Osteoblast (primary cell): ENCODE measurements at regions not wholly inside any gene's neighbourhood (a gene's known extent, or its start where the extent isn't known, plus 50 kb on each side); places are given as distances from the start of the nearest gene placed in this dataset.

Source experiments
- DNase-seq: peaks from one replicate; pipeline ENCODE4 v3.0.0; 2011; ENCODE audit warnings: low spot score, mixed read lengths; ENCODE audit not compliant: insufficient read length; ENCODE audit errors: missing footprints
- H2AFZ ChIP-seq: 2 replicates; pipeline ENCODE4 v1.6.0; 2011; ENCODE audit warnings: mild to moderate bottlenecking, low read length
- H3K27ac ChIP-seq: 2 replicates; pipeline ENCODE4 v1.5.1; 2011; ENCODE audit warnings: mild to moderate bottlenecking, low read depth, low read length, moderate library complexity
- H3K27me3 ChIP-seq: 2 replicates; pipeline ENCODE4 v1.6.0; 2012; ENCODE audit warnings: mild to moderate bottlenecking, control low read depth, inconsistent platforms, low read length, moderate library complexity; ENCODE audit not compliant: insufficient read depth
- H3K36me3 ChIP-seq: 2 replicates; pipeline ENCODE4 v1.5.1; 2011; ENCODE audit warnings: mild to moderate bottlenecking, low read length, control low read depth, moderate library complexity; ENCODE audit not compliant: insufficient read depth
- H3K4me1 ChIP-seq: 2 replicates; pipeline ENCODE4 v1.5.1; 2011; ENCODE audit warnings: mild to moderate bottlenecking, low read length, control low read depth, moderate library complexity; ENCODE audit not compliant: insufficient read depth
- H3K4me2 ChIP-seq: 2 replicates; pipeline ENCODE4 v1.6.0; 2011; ENCODE audit warnings: mild to moderate bottlenecking, low read length; ENCODE audit not compliant: insufficient read depth
- H3K4me3 ChIP-seq: fragments of 200-600 bp; sonication (generic); 3 replicates; pipeline ENCODE4 v1.5.1; 2012; ENCODE audit warnings: mild to moderate bottlenecking, low read length, inconsistent platforms; ENCODE audit not compliant: insufficient read depth
- H3K79me2 ChIP-seq: 2 replicates; pipeline ENCODE4 v1.6.0; 2012; ENCODE audit warnings: mild to moderate bottlenecking, low read length, control low read depth, inconsistent platforms; ENCODE audit not compliant: insufficient read depth
- H3K9me3 ChIP-seq: 2 replicates; pipeline ENCODE4 v1.5.1; 2011; ENCODE audit warnings: low read depth, low read length, control low read depth
- H4K20me1 ChIP-seq: 2 replicates; pipeline ENCODE4 v1.6.0; 2012; ENCODE audit warnings: mild to moderate bottlenecking, low read length, control low read depth; ENCODE audit not compliant: insufficient read depth
- CTCF ChIP-seq: IDR thresholded peaks from 2 replicates; pipeline ENCODE4 v1.5.1; 2011; ENCODE audit warnings: mild to moderate bottlenecking, low read depth, low read length, moderate library complexity; ENCODE audit errors: extremely low read depth

GRCh38 chr20:24134284-24134683 is 145.7 kb upstream of the GGTLC1 start:
- no peaks in the 10 kb centered on the region for H3K36me3 ChIP-seq
- H3K4me3 ChIP-seq: no peak overlapping the region
- H3K9me3 ChIP-seq: no peaks in the 10 kb centered on the region
- H3K4me2 ChIP-seq: no peak overlapping the region
- DNase-seq: peak; percentile 50
- H4K20me1 ChIP-seq: no peaks in the 10 kb centered on the region
- no peaks in the 10 kb centered on the region for H3K4me1 ChIP-seq
- TF ChIP-seq CTCF: no peak
- H3K27ac ChIP-seq: no peak overlapping the region
- H2AFZ ChIP-seq: peak overlapping the region; percentile 7
- H3K79me2 ChIP-seq: no peaks in the 10 kb centered on the region
- no peaks in the 10 kb centered on the region for H3K27me3 ChIP-seq

- no peak overlapping the region for H3K27ac ChIP-seq
- TF ChIP-seq CTCF: no peak
- H3K9me3 ChIP-seq: no peaks in the 10 kb centered on the region
- no peak overlapping the region for H2AFZ ChIP-seq
- H3K4me2 ChIP-seq: no peak overlapping the region
- peaks cover 7% of the 10 kb centered on the region for H3K27me3 ChIP-seq
- H3K79me2 ChIP-seq: no peaks in the 10 kb centered on the region
- no peaks in the 10 kb centered on the region for H4K20me1 ChIP-seq
- H3K4me1 ChIP-seq: no peaks in the 10 kb centered on the region
- H3K36me3 ChIP-seq: no peaks in the 10 kb centered on the region
- no peak overlapping the region for H3K4me3 ChIP-seq
- no peak for DNase-seq
These were observed 143.7 kb upstream of the GGTLC1 start for GRCh38 chr20:24132246-24132645.

- Histone ChIP-seq H3K4me1 (no peaks in the 10 kb centered on the region), H3K4me2 (no peak overlapping the region), H3K27ac (no peak overlapping the region), H3K4me3 (no peak overlapping the region), H3K9me3 (no peaks in the 10 kb centered on the region), H3K79me2 (no peaks in the 10 kb centered on the region), H3K36me3 (no peaks in the 10 kb centered on the region), H4K20me1 (no peaks in the 10 kb centered on the region), H3K27me3 (peaks cover 7% of the 10 kb centered on the region), H2AFZ (no peak overlapping the region)
- no peak for TF ChIP-seq CTCF
- no peak for DNase-seq
These were observed 143.1 kb upstream of the GGTLC1 start for GRCh38 chr20:24131684-24132083.

- H3K4me2 ChIP-seq: no peak overlapping the region
These were observed 142.7 kb upstream of the GGTLC1 start for GRCh38 chr20:24131281-24131680.

More at GRCh38 chr20:24131281-24131680, 142.7 kb upstream of the GGTLC1 start:
- H4K20me1 ChIP-seq: no peaks in the 10 kb centered on the region
- H3K27ac ChIP-seq: no peak overlapping the region
- TF ChIP-seq CTCF: no peak
- no peak for DNase-seq
- no peaks in the 10 kb centered on the region for H3K36me3 ChIP-seq
- peaks cover 7% of the 10 kb centered on the region for H3K27me3 ChIP-seq
- no peak overlapping the region for H2AFZ ChIP-seq
- H3K4me3 ChIP-seq: no peak overlapping the region
- no peaks in the 10 kb centered on the region for H3K4me1 ChIP-seq
- no peaks in the 10 kb centered on the region for H3K9me3 ChIP-seq
- no peaks in the 10 kb centered on the region for H3K79me2 ChIP-seq
